Activated CD4-positive, alpha-beta T cell treated with anti-CD3 and anti-CD28 coated beads for 24 hours (primary cell): ENCODE measurements at regions not wholly inside any gene's neighbourhood (a gene's known extent, or its start where the extent isn't known, plus 50 kb on each side); places are given as distances from the start of the nearest gene placed in this dataset.
"Not testable (repeated sequence)": the region's sequence is repeated elsewhere in the genome, so short reads cannot be mapped to it uniquely, and the experiment has no call there.

Experiments used
- DNase-seq, 2 donors: peaks; one replicate each; pipeline ENCODE4 v3.0.0-alpha.2; 2020; ENCODE audit warnings: low read depth in 2 of 2

DNA sequence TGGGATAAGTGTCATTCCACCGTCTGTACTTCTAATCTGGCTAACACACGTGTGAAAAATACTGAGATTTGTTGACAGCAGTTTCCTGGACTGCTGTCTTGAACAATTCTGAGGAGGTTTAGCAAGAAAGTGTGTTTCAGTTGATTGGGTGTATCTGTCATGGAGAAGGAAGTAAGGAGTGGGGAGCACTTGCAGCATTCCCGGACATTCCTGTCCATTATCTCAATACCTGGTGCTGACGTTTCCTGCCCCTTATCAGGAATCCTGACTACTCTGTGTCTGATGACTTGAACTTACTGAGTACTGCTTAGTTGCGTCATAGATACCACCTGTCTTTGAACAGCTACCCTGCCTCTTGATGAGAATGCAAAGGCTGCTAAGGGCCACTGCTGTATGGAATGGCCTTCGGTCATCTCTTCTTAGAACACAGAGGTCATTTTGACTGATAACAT is 72.0 kb upstream of the VKORC1L1 start:
- no peak for DNase-seq

DNA sequence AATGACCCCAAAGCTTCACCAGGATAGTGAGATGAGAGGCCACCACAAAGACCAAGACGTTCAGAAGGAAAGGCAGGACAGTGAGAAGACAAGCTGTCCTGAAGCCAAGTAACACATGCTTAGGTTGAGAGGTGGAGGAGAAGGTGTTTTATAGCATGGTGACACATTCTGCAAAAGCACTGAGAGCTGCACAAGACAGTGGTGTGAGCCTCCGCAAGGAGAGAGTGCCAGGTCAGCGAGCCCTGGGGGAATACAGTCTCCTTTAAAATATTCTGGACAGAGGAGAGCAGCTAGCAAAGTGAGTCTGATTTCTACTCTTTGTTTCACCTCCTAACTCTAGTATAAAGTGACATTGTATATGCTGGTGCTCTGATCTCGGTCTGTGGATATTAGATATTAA is 68.0 kb upstream of the VKORC1L1 start:
- DNase-seq: no peak

DNA sequence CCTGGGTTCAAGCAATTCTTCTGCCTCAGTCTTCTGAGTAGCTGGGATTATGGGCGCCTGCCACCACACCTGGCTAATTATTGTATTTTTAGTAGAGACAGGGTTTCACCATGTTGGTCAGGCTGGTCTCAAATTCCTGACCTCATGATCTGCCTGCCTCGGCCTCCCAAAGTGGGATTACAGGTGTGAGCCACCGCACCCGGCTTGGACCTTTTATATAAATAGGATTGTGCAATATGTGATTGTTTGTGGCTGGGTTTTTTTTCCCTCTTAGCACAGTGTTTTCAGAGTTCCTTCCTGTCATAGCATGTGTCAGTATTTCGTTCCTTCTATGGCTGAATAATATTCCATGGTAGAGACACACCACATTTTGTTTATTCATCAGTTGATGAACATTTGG is 65.8 kb upstream of the VKORC1L1 start:
- not testable (repeated sequence) for DNase-seq

DNA sequence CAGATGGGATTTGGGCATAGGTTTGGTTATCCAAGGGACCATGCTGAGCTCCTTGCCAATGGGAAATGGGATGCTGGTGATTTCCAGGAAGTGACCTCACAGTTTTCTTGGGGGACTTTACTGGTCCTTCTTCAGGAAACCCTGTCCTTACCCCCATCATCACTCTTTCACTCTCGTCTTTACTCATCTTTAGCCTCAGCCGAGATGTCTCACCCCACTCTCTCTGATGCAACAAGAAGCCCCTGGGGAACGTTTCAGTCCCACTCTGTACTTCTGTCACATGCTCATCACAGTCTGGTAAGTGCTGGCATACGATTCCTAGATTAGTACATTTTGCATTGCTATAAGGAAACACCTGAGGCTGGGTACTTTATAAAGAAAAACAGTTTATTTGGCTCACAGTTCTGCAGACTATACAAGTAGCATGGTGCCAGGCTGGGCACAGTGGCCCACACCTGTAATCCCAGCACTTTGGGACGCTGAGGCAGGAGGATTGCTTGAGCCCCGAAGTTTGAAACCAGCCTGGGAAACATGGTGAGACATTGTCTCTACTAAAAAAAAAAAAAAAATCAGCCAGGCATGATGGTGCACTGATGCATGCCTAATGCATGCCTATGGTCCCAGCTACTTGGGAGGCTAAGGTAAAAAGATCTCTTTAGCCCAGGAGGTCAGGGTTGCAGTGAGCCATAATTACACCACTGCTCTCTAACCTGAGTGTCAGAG is 63.5 kb upstream of the VKORC1L1 start:
- no peak for DNase-seq

DNA sequence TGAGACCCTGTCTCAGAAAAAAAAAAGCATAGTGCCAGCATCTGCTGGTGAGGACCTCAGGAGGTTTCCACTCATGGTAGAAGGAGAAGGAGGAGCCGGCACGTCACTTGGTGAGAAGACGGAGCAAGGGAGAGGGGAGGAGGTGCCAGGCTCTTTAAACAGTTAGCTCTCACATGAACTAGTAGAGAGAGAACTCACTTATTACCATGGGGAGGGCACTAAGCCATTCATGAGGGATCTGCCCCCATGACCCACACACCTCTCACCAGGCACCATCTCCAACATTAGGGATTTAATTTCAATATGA is 62.9 kb upstream of the VKORC1L1 start:
- no peak for DNase-seq

GRCh38 chr7:65812281-65812680 is 60.6 kb upstream of the VKORC1L1 start:
- no peak for DNase-seq

- not testable (repeated sequence) for DNase-seq
These were observed 58.2 kb upstream of the VKORC1L1 start for GRCh38 chr7:65814556-65815167.

DNA sequence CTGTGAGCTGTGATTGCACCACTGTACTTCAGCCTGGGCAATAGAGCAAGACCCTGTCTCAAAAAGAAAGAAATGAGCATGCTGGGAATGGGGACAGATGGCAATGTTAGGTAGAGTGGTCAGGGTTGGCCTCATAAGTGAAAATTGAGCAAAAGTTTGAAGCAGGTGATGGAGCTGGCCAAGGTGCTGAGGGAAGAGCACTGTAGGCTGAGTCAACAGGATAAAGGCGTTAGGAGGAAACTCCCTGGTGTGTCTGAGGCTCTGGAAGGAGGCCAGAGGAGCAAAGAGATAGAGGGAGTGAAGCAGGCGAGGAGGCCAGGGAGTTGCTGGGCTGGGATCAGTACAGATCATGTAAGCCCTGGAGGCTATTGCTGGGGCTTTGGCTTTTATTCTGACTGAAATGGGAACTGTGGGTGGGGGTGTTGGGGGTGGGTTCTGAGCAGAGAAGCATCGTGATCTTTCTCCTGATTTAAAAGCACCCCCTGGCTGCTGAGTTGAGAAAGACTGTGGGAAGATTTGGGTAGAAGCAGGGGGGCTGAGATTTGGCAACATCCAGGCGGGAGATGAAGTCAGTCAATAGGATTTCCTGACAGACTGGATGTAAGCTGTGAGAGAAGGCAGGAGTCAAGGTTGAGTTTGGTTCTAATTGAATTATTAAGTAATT is 52.5 kb upstream of the VKORC1L1 start:
- no peak for DNase-seq
